GM18907 (cell line): ENCODE measurements at regions not wholly inside any gene's neighbourhood (a gene's known extent, or its start where the extent isn't known, plus 50 kb on each side); places are given as distances from the start of the nearest gene placed in this dataset.
"Not testable (repeated sequence)": the region's sequence is repeated elsewhere in the genome, so short reads cannot be mapped to it uniquely, and the experiment has no call there.

Experiments
- ATAC-seq: cut with Tn5 transposase; IDR thresholded peaks from one replicate; pipeline ENCODE4 v1.9.1; 2021; ENCODE audit warnings: mild to moderate bottlenecking, moderate library complexity; ENCODE audit not compliant: unreplicated experiment

GRCh38 chr6:128599036-128599435 is 78.6 kb upstream of the PTPRK start:
- no peak for ATAC-seq

- no peak for ATAC-seq
These were observed 78.2 kb upstream of the PTPRK start for GRCh38 chr6:128598571-128598970.

GRCh38 chr6:128597956-128598355 is 77.6 kb upstream of the PTPRK start:
- ATAC-seq = no peak

- ATAC-seq = no peak
These were observed 76.6 kb upstream of the PTPRK start for GRCh38 chr6:128597004-128597403.

GRCh38 chr6:128595544-128595943 is 75.1 kb upstream of the PTPRK start:
- no peak for ATAC-seq

GRCh38 chr6:128586095-128586494 is 65.7 kb upstream of the PTPRK start:
- no peak for ATAC-seq

- ATAC-seq = no peak
These were observed 60.1 kb upstream of the PTPRK start for GRCh38 chr6:128580224-128581110.

GRCh38 chr6:128575254-128575653 is 54.9 kb upstream of the PTPRK start:
- ATAC-seq = not testable (repeated sequence)

GRCh38 chr6:128574402-128574801 is 54.0 kb upstream of the PTPRK start:
- ATAC-seq = peak; percentile 68

GRCh38 chr6:128573036-128573435 is 52.6 kb upstream of the PTPRK start:
- ATAC-seq = no peak

GRCh38 chr6:128572294-128572693 is 51.9 kb upstream of the PTPRK start:
- ATAC-seq = no peak

GRCh38 chr6:128570680-128571063 is 50.3 kb upstream of the PTPRK start:
- no peak for ATAC-seq

- no peak for ATAC-seq
These were observed 49.6 kb upstream of the PTPRK start for GRCh38 chr6:128569732-128570679.
